Keratinocyte (primary cell): ENCODE measurements at regions not wholly inside any gene's neighbourhood (a gene's known extent, or its start where the extent isn't known, plus 50 kb on each side); places are given as distances from the start of the nearest gene placed in this dataset.

Experiments used
- EZH2 ChIP-seq: IDR thresholded peaks from one replicate; pipeline ENCODE4 v1.6.1; 2012; ENCODE audit warnings: inconsistent platforms, mild to moderate bottlenecking, low read length, moderate library complexity
- TF ChIP-seq, protein P1 (sequence below), 3 experiments: IDR thresholded peaks in 1 of 3; conservative IDR thresholded peaks in 1 of 3; optimal IDR thresholded peaks in 1 of 3; 2 replicates in 2 of 3; 3 replicates in 1 of 3; pipeline versions ENCODE3 to v1.5.1; 2011; ENCODE audit warnings: low read length in 3 of 3, mild to moderate bottlenecking in 3 of 3, moderate library complexity in 2 of 3, control low read depth in 1 of 3, inconsistent platforms in 1 of 3; ENCODE audit not compliant: insufficient read depth in 2 of 3; ENCODE audit errors: extremely low read depth in 1 of 3

DNA sequence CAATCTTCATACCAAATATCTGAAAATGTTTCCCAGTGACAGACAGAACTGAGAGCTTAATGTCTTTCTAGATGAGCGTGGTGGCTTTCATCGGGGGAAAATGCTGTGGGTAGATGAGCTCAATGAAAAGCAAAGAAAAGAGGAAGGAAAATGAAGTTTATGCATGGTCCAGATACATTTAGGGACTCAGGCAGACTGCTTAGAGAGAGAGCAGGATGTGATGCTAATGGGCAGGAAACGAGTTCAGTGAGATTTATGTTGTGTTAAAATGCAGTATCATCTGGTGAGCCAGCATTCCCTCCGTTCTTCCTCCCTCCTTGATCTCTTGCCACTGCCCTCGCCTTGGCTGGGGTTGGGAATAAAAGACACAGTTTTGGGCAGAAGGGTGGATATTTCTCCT is 229.2 kb downstream of the GBA3 start:
- TF ChIP-seq, protein P1, sequence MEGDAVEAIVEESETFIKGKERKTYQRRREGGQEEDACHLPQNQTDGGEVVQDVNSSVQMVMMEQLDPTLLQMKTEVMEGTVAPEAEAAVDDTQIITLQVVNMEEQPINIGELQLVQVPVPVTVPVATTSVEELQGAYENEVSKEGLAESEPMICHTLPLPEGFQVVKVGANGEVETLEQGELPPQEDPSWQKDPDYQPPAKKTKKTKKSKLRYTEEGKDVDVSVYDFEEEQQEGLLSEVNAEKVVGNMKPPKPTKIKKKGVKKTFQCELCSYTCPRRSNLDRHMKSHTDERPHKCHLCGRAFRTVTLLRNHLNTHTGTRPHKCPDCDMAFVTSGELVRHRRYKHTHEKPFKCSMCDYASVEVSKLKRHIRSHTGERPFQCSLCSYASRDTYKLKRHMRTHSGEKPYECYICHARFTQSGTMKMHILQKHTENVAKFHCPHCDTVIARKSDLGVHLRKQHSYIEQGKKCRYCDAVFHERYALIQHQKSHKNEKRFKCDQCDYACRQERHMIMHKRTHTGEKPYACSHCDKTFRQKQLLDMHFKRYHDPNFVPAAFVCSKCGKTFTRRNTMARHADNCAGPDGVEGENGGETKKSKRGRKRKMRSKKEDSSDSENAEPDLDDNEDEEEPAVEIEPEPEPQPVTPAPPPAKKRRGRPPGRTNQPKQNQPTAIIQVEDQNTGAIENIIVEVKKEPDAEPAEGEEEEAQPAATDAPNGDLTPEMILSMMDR (optimal IDR thresholded peaks at IDR 0.05 in 1 of 3, IDR thresholded peaks at IDR 0.05 in 1 of 3, conservative IDR thresholded peaks at IDR 0.05 in 1 of 3; ENCODE audit: extremely low read depth in 1 of 3, insufficient read depth in 2 of 3, low read length in 3 of 3) = no peak
- no peak for TF ChIP-seq EZH2
